Effector memory CD4-positive, alpha-beta T cell (primary cell): ENCODE measurements at regions not wholly inside any gene's neighbourhood (a gene's known extent, or its start where the extent isn't known, plus 50 kb on each side); places are given as distances from the start of the nearest gene placed in this dataset.
"Not testable (repeated sequence)": the region's sequence is repeated elsewhere in the genome, so short reads cannot be mapped to it uniquely, and the experiment has no call there.

ENCODE experiments used
- DNase-seq, 3 donors: peaks; one replicate each; pipeline ENCODE4 v3.0.0-alpha.2; 2020
- H3K27ac ChIP-seq: 2 replicates; pipeline ENCODE4 v1.7.0; 2013; ENCODE audit warnings: mild to moderate bottlenecking, low read length, moderate library complexity; ENCODE audit not compliant: insufficient read depth, poor library complexity, severe bottlenecking
- H3K27me3 ChIP-seq: replicated peaks from 2 replicates; pipeline ENCODE4 v1.7.0; 2013; ENCODE audit warnings: mild to moderate bottlenecking, low read length; ENCODE audit not compliant: insufficient read depth, control insufficient read depth, poor library complexity, severe bottlenecking
- H3K36me3 ChIP-seq: 2 replicates; pipeline ENCODE4 v1.7.0; 2013; ENCODE audit warnings: mild to moderate bottlenecking, low read length, moderate library complexity; ENCODE audit not compliant: control insufficient read depth, insufficient read depth
- H3K4me1 ChIP-seq: 2 replicates; pipeline ENCODE4 v1.7.0; 2013; ENCODE audit warnings: low read length, mild to moderate bottlenecking; ENCODE audit not compliant: control insufficient read depth, insufficient read depth, poor library complexity, severe bottlenecking
- H3K4me3 ChIP-seq: 2 replicates; pipeline ENCODE4 v1.7.0; 2013; ENCODE audit warnings: low read length, low read depth, mild to moderate bottlenecking; ENCODE audit not compliant: insufficient read depth, poor library complexity, severe bottlenecking
- H3K9me3 ChIP-seq: 2 replicates; pipeline ENCODE4 v1.7.0; 2013; ENCODE audit warnings: mild to moderate bottlenecking, low read length, moderate library complexity; ENCODE audit not compliant: control insufficient read depth

DNA sequence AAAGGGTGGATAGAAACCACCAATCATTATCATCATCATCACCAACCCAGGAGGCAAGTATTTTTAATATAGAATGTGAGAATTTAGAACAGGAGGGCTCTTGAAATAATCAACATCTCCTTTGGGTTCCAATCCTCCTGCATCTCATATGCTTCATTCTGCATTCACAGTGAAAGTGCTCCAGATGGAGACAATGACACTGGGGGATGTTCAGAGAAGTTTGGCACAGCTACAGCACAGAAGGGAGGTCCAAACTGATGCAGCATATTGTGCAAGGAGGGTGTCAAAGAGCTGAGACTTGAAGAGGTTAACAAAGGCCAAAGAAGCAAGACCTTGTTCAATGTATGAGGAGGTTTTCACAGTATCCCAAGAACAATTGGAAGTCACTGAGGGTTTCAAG lies 767.1 kb downstream of the NTRK3 start:
- Histone ChIP-seq H3K9me3 (no peaks in the 10 kb centered on the region), H3K27me3 (no peaks in the 10 kb centered on the region), H3K4me1 (no peaks in the 10 kb centered on the region), H3K4me3 (no peak overlapping the region), H3K36me3 (no peaks in the 10 kb centered on the region), H3K27ac (no peak overlapping the region)
- no peak for DNase-seq

DNA sequence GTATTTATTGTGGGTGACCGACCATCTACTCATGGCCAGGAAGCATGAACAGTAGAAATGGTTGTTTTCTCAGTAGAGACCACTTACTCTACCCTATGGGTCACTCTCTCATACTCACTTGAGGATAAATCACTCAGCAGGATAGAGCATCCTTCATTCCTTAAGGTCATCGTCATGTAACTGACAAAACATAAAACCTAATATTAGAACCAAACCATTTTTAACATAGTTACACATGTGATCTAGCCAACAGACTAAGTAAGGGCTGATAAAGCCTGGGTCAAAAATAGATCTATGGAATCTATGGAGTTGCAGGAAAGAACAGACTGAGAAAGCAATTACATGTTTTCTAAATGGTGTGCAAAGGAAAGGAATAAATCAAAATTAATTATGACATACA lies 769.1 kb downstream of the NTRK3 start:
- Histone ChIP-seq H3K27ac (no peak overlapping the region), H3K9me3 (no peaks in the 10 kb centered on the region), H3K36me3 (no peaks in the 10 kb centered on the region), H3K27me3 (no peaks in the 10 kb centered on the region), H3K4me3 (no peak overlapping the region), H3K4me1 (no peaks in the 10 kb centered on the region)
- DNase-seq: no peak

GRCh38 chr15:87483468-87483867 lies 773.1 kb downstream of the NTRK3 start:
- H3K27me3 ChIP-seq: no peaks in the 10 kb centered on the region
- no peak for DNase-seq

DNA sequence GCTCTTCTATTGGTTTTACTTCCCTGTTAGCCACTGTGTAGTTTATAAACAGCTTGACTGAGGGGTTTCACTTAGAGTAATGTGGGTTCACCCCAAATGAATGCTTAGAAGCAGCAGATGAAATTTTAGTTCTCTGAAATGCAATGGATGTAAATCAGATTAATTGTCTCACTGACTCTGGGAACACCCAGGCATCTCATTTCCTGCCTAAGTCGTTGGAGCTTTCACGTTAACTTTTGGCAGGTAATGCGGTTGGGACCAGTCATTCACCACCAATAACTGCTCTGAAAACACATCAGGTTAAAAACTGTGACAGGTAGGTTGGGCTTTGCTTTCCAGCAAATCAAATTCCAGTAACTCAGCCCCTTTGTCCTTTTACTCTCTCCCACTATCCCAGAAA lies 775.4 kb downstream of the NTRK3 start:
- H3K36me3 ChIP-seq: no peaks in the 10 kb centered on the region
- DNase-seq: no peak
- no peaks in the 10 kb centered on the region for H3K4me1 ChIP-seq
- no peaks in the 10 kb centered on the region for H3K9me3 ChIP-seq
- H3K27ac ChIP-seq: no peak overlapping the region
- H3K27me3 ChIP-seq: peaks cover 4% of the 10 kb centered on the region
- no peak overlapping the region for H3K4me3 ChIP-seq

More at GRCh38 chr15:87483468-87483867, 773.1 kb downstream of the NTRK3 start:
- Histone ChIP-seq H3K4me1 (no peaks in the 10 kb centered on the region), H3K9me3 (no peaks in the 10 kb centered on the region), H3K27ac (no peak overlapping the region), H3K36me3 (no peaks in the 10 kb centered on the region), H3K4me3 (no peak overlapping the region)

DNA sequence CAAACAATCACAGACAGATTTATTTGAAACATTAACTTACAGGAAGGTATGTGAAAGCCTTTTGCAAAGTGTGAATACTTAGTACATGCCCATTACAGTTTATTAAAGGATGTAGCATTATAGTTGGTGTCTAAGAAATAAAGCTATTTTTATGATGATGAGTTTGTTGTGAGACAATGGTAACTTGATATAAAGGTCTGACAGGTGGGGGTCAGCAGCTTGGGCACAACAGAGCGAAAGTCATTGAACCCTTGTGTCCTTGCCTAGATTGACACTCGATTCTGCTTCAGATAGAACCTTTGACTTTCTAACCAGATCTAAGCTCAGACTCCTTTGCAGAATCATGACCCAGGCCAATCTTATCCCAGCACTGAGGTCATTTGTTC lies 777.9 kb downstream of the NTRK3 start:
- DNase-seq: no peak
- peaks cover 4% of the 10 kb centered on the region for H3K27me3 ChIP-seq
- no peaks in the 10 kb centered on the region for H3K4me1 ChIP-seq
- H3K9me3 ChIP-seq: no peaks in the 10 kb centered on the region
- H3K36me3 ChIP-seq: no peaks in the 10 kb centered on the region
- H3K4me3 ChIP-seq: no peak overlapping the region
- H3K27ac ChIP-seq: no peak overlapping the region

DNA sequence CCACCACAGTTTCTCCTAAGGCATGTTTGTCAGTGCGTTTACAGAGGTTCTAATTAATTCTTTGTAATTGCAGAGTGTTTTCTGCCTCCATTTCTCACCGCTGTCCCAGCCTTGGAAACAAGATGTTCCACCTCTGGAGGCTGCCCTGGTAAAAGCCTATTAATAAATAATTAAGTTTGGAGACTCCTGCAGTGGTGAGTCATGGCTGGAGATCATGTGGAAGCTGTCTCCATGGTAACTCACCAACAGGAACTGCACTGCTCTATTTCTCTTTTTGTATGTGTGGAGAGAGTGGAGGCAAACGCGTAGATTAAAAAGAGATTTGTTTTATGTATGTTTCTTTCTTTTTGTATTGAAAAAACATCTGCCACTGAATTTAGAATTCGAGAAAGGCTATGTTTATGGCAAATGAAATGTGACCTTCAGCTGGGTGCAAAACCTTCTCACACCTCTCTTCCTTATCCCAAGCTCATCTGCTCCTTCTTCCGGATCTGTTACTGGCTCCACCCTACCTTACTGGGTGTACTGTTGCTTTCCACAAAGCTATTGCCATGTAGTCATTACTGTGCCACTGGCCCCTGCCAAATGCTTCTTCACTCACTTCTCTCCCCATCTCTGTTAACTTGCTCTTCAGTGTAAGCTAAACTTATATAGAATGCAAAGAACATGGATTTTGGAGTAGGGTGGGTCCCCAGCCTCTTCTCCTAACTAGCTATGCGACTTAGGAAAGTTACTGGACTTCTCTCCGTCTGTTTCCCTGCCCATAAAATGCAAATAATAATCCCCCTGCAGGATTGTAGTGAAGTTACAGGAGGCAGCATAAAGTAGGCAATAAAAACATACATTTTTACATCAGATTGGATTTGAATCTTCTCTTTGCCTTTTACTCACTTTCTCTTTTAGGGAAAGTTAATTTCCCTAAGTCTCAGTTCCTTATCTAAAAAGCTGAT lies 778.5 kb downstream of the NTRK3 start:
- H3K27ac ChIP-seq: no peak overlapping the region
- peaks cover 4% of the 10 kb centered on the region for H3K27me3 ChIP-seq
- no peaks in the 10 kb centered on the region for H3K36me3 ChIP-seq
- H3K4me3 ChIP-seq: no peak overlapping the region
- H3K4me1 ChIP-seq: no peaks in the 10 kb centered on the region
- H3K9me3 ChIP-seq: no peaks in the 10 kb centered on the region
- no peak for DNase-seq

DNA sequence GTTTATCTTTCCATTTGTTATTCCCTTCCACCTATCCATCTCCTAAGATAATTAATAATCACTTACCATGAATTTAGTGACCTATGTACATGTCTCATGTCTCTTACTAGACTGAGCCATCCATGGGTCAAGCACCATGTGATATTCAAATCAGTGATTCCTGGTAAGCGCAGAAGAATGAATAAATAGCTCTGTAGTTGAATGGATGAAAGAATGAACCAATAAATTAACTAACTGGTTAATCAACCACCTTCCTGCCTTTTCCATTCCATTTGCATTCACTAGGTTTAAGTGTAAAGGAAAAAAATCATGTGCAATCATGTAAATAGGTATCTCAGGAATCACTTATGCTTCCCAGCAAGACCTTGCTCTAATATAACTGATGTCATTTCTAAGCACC lies 779.5 kb downstream of the NTRK3 start:
- Histone ChIP-seq H3K27ac (no peak overlapping the region), H3K9me3 (no peaks in the 10 kb centered on the region)
- DNase-seq: no peak

GRCh38 chr15:87470923-87471322 lies 785.6 kb downstream of the NTRK3 start:
- no peak for DNase-seq
- no peaks in the 10 kb centered on the region for H3K36me3 ChIP-seq

More for the DNA sequence above, 779.5 kb downstream of the NTRK3 start:
- Histone ChIP-seq H3K27me3 (peaks cover 4% of the 10 kb centered on the region), H3K36me3 (no peaks in the 10 kb centered on the region), H3K4me3 (no peak overlapping the region), H3K4me1 (no peaks in the 10 kb centered on the region)

GRCh38 chr15:87463956-87464355 lies 792.6 kb downstream of the NTRK3 start:
- not testable (repeated sequence) for H3K4me3 ChIP-seq, H3K36me3 ChIP-seq, H3K4me1 ChIP-seq, H3K9me3 ChIP-seq, H3K27me3 ChIP-seq, DNase-seq, H3K27ac ChIP-seq

More at GRCh38 chr15:87470923-87471322, 785.6 kb downstream of the NTRK3 start:
- H3K4me3 ChIP-seq: no peak overlapping the region
- H3K27ac ChIP-seq: no peak overlapping the region
- no peaks in the 10 kb centered on the region for H3K4me1 ChIP-seq
- no peaks in the 10 kb centered on the region for H3K9me3 ChIP-seq
- no peaks in the 10 kb centered on the region for H3K27me3 ChIP-seq

GRCh38 chr15:87461631-87462030 lies 794.9 kb downstream of the NTRK3 start:
- Histone ChIP-seq H3K27me3 (no peaks in the 10 kb centered on the region), H3K36me3 (no peaks in the 10 kb centered on the region), H3K9me3 (no peaks in the 10 kb centered on the region), H3K4me3 (no peak overlapping the region), H3K4me1 (no peaks in the 10 kb centered on the region), H3K27ac (no peak overlapping the region)
- DNase-seq: no peak
